Transverse colon (tissue), 4 donors: ENCODE measurements at regions not wholly inside any gene's neighbourhood (a gene's known extent, or its start where the extent isn't known, plus 50 kb on each side); places are given as distances from the start of the nearest gene placed in this dataset.

Experiments used
- POLR2AphosphoS5 ChIP-seq, 3 donors: sonication (generic); formaldehyde crosslinking; IDR thresholded peaks; one replicate each; pipeline ENCODE4 v1.6.1; 2016; ENCODE audit warnings: antibody characterized with exemption in 3 of 3
- TF ChIP-seq, protein P1 (sequence below), 5 experiments: fragments of 200-600 bp in 3 of 5; fragments of 450-650 bp in 2 of 5; sonication (generic) in 3 of 5; IDR thresholded peaks; 1 replicate in 2 of 5; 2 replicates in 3 of 5; pipeline ENCODE4 v1.5.1; 2016 to 2017; ENCODE audit warnings: antibody characterized with exemption in 5 of 5, inconsistent platforms in 3 of 5, mild to moderate bottlenecking in 2 of 5, moderate library complexity in 1 of 5

DNA sequence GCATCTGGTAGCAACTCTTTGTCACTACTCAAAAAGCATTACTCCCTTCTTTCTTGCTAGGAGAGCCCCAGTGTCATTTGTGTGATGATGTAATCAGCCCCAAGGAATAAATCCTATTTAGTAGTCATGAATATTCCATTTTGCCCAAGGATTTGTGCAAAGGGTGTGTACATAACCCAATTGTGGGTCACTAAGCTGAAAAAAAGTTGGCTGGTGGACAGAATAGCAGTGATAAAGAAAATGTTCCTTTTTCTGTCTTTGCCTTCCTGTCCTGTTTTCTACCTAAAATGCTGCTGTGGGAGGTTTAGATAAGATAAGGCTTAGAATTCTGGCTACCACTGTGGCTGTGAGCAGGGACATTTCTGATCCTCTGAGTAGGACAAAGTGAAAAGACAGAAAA, 223.1 kb upstream of the ITGA1 start:
- no peak for TF ChIP-seq POLR2AphosphoS5 (IDR thresholded peaks at IDR 0.05)
- TF ChIP-seq, protein P1, sequence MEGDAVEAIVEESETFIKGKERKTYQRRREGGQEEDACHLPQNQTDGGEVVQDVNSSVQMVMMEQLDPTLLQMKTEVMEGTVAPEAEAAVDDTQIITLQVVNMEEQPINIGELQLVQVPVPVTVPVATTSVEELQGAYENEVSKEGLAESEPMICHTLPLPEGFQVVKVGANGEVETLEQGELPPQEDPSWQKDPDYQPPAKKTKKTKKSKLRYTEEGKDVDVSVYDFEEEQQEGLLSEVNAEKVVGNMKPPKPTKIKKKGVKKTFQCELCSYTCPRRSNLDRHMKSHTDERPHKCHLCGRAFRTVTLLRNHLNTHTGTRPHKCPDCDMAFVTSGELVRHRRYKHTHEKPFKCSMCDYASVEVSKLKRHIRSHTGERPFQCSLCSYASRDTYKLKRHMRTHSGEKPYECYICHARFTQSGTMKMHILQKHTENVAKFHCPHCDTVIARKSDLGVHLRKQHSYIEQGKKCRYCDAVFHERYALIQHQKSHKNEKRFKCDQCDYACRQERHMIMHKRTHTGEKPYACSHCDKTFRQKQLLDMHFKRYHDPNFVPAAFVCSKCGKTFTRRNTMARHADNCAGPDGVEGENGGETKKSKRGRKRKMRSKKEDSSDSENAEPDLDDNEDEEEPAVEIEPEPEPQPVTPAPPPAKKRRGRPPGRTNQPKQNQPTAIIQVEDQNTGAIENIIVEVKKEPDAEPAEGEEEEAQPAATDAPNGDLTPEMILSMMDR (IDR thresholded peaks at IDR 0.05) = no peak
